ENCODE measurements at regions not wholly inside any gene's neighbourhood (a gene's known extent, or its start where the extent isn't known, plus 50 kb on each side); places are given as distances from the start of the nearest gene placed in this dataset.
"Not testable (repeated sequence)": the region's sequence is repeated elsewhere in the genome, so short reads cannot be mapped to it uniquely, and the experiment has no call there.

GRCh38 chr1:188689542-188689941, 1788.1 kb downstream of the BRINP3 start:
- DNase-seq, result no peak

DNA sequence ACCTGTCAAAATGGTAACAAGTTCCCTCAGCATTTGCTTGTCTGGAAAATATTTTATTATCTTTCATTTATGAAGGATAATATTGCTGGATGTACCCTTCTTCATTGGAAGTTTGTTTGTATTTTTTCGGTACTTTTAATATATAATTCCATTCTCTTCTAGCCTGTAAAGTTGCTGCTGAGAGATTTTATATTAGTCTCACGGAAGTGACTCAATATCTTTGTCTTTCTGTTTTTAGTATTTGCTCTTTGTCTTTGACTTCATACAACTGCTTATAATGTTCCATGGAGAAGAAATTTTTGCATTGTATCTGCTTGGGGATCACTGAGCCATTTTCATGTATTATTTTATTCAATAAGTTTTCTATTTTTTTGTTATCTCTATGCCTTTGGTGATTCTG, 1777.5 kb downstream of the BRINP3 start:
- DNase-seq, result no peak

- no peak for DNase-seq
Observed at GRCh38 chr1:188706742-188707141, 1770.9 kb downstream of the BRINP3 start.

DNA sequence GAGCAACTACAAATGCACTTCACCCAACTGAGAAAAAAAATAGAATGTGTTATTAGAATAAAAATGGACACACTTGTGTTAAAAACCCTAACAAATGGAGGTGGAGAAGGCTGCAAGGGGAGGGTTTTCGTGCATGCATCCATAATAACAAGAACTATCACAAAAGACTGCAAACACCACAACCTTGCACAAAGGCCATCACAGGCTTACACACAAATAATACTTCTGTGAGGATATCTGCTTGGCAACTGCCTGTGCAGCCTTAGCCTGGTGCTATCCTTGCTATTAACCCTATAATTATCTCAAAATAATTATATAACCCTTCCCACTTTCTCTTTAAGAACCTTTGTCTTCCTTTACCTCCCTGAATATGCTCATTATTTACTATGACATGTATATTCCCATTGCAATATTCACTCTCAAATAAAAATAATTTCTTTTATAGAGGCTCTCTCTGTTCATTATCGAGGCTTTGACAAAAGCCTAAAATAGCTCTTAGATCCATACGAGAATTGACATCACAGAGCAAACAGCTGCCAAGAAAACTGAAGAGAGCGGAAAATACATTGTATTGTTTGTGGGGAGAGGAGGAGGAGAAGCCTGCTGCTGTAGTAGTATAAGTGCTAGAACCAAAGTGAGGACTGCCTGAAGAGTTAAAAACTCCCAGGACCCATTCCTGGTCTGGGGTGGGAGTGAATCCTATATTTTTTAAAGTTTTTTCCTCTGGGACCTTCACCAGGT, 1768.7 kb downstream of the BRINP3 start:
- peak; percentile 51 for DNase-seq

GRCh38 chr1:188715566-188715965, 1762.1 kb downstream of the BRINP3 start:
- peak; percentile 5 for DNase-seq

- DNase-seq, result no peak
Observed at GRCh38 chr1:188719735-188720134, 1757.9 kb downstream of the BRINP3 start.

DNA sequence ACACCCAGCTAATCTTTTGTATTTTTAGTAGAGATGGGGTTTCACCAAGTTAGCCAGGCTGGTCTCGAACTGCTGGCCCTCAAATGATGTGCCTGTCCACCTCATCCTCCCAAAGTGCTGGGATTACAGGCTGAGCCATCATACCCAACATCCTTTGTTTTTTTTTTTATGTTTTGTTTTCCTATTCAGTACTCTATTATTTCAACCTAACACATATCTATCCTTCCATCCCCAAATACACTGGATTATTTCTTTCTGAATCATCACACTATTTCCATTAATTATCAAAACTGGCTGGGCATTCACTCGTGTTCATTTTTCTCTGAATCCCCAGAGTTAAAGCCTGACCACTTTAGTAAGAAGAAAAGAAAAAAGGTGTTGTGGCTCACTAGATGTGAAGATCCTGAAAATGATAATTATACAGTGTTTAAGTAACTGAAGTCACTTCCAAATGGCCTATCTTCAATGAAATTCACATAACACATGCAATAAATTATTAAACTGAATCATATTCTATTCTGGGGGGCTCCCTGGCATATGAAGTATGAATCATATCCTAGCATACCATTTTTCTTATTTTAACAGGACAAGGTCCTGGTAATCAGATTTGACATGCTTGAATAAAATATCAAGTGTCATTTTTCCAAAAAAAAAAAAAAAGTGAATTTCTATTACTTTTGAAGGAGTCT, 1754.2 kb downstream of the BRINP3 start:
- no peak for DNase-seq

GRCh38 chr1:188729039-188729438, 1748.6 kb downstream of the BRINP3 start:
- DNase-seq, result no peak

DNA sequence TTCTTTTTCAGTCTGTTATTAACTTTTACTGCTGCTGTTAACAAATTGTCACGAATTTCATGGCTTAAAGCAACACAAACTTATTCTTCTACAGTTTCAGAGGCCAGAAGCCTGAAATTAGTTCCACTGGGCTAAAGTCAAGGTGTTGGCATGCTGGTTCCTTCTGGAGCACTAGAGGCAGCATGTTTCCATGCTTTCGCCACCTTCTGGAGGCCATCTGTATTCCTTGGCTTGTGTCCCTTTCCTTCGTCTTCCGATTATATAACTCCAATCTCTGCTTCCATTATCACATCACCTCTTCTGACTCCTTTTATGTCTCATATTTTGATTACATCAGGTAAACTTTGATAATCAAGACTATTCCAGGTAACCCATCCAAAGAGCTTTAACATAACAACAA, 1742.1 kb downstream of the BRINP3 start:
- DNase-seq, result no peak

GRCh38 chr1:188749275-188749674, 1728.4 kb downstream of the BRINP3 start:
- DNase-seq, result not testable (repeated sequence)

DNA sequence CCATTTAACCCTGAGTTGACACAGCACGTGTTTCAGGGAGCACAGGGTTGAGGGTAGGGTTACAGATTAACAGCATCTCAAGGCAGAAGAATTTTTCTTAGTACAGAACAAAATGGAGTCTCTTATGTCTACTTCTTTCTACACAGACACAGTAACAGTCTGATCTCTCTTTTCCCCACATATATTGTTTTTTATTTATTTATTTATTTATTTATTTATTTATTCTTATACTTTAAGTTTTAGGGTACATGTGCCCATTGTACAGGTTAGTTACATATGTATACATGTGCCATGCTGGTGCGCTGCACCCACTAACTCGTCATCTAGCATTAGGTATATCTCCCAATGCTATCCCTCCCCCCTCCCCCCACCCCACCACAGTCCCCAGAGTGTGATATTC, 1725.6 kb downstream of the BRINP3 start:
- DNase-seq, result not testable (repeated sequence)

DNA sequence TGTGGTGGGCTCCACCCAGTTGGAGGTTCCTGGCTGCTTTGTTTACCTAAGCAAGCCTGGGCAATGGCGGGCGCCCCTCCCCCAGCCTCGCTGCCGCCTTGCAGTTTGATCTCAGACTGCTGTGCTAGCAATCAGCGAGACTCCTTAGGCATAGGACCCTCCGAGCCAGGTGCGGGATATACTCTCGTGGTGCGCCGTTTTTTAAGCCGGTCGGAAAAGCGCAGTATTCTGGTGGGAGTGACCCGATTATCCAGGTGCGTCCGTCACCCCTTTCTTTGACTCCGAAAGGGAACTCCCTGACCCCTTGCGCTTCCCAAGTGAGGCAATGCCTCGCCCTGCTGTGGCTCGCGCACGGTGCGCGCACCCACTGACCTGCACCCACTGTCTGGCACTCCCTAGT, 1719.9 kb downstream of the BRINP3 start:
- DNase-seq, result not testable (repeated sequence)

DNA sequence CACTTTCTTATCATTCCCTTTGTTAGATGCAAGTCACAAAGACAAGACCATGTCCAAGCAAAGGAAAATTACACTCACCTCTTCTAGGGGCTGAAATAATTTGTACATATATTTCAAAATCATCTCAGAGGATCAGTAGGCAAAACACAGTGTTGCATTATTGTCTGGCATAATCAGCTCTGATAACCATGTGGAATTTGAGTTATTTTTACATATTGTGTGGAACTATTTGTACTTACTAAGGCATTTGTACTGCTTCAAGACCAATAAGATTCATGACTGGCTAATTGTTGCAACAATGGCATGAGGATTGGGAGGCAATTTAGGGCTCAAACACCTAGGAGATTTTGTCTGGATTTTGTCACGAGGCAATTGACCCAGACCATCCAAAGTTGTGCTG, 1716.4 kb downstream of the BRINP3 start:
- no peak for DNase-seq

DNA sequence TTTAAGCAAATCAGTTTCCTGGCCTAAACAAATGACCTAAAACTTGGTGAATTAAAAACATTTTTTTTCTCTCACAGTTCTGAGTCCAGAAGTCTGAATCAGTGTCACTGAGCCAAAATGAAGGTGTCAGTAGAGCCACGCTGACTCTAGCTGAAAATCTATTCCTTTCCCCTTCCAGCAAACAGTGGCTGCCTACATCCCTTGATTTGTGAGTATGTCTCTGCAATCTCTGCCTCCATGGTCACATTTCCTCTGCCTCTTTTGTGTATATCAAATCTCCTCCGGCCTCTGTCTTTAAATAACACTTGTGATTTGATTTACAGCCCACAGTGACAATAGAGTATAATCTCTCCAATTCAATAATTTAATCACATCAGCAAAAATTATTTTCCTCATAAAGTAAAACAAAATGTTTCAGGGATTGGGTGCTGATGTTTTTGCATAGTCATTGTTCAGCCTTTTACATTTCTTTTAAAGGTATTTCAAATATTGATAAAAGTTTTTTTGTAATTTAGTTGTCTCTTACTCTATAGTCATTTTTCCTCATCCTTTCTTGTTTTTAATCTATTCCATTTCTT, 1715.4 kb downstream of the BRINP3 start:
- no peak for DNase-seq

DNA sequence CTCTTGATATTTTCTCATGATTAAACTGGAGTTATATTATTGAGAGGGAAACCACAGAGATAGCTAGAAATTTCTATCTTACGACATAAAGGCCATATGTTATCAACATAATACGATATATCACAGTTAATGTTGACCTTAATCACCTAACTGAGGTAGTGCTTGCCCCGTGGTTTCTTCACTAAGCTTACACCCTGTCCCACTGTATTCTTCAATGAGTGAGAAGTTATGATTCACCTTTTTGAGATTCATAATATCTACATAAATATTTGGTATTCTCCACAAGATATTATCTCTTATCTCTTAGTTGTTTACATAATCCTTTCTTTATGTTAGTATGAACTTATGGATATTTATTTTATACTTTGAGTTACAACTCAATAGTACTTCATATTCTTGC, 1714.1 kb downstream of the BRINP3 start:
- no peak for DNase-seq

GRCh38 chr1:188769181-188769580, 1708.5 kb downstream of the BRINP3 start:
- no peak for DNase-seq

DNA sequence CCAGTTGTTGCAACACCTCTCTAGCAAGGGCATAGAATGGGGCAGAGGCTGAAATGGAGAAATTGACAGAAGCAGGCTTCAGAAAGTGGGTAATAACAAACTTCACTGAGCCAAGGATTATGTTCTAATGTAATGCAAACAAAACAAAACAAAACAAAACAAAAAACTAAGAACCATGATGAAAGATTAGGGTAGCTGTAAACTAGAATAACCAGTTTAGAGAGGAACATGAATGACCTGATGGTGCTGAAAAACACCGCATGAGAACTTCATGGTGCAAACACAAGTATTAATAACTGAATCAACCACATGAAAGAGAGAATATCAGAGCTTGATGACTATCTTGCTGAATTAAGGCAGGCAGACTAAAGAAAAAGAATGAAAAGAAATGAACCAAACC, 1707.7 kb downstream of the BRINP3 start:
- no peak for DNase-seq

DNA sequence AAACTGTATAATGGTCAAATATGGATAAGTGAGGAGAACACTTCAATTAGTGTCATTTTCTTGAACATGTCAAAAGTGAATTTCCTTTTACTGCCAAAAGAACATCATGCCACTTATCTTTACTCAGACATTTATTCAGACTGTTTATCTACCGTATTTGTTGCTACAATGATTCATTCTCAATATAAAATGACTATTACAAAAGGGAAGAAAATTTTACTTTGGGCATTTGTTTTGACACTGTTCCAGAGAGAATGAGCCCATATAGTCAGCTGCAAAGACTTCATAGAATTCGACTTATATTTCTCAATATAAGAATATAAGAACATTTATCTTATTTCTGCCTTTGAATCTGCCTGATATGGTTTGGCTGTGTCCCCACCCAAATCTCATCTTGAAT, 1699.1 kb downstream of the BRINP3 start:
- DNase-seq, result no peak

- DNase-seq, result no peak
Observed at GRCh38 chr1:188782220-188782841, 1695.3 kb downstream of the BRINP3 start.

DNA sequence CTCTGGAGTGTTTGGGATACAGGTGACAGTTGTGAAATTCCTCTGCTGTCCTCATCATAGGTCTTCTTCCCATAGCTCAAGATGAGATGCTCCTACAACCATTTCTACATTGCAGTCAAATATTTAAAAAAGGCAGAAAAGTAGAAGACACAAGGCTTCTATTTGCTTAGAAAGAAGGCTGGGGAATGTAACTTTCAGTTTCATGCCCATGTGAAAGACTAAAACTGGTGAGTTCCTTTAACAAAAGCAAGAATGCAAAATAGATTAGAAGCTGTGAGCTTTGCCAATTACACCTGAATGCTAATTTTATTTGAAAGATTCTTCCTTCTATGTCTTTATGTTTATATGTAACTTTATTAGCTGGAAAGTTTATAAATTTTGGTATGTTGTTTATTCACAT, 1682.7 kb downstream of the BRINP3 start:
- no peak for DNase-seq

GRCh38 chr1:188812153-188812552, 1665.5 kb downstream of the BRINP3 start:
- not testable (repeated sequence) for DNase-seq

- not testable (repeated sequence) for DNase-seq
Observed at GRCh38 chr1:188812836-188813573, 1664.7 kb downstream of the BRINP3 start.

DNA sequence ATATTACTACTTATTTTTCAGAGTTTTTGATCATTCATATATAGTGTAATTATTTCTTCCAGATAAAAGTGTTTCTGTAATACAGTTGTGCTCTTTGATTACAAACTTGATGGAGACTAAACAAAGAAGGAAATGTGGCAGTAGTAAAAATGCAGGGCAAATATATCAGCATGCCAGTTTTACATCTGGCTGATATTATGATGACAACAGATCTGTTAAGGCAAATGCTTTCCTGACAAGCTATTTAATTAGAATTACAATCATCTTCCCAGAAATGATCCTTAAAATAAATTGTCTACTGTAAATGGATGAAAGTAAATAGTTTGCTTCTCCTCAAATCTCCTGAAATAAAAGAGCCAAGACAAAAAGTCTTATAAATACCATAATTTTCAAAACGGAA, 1659.8 kb downstream of the BRINP3 start:
- no peak for DNase-seq
